ENCODE measurements at regions not wholly inside any gene's neighbourhood (a gene's known extent, or its start where the extent isn't known, plus 50 kb on each side); places are given as distances from the start of the nearest gene placed in this dataset.

- no peak for TF ChIP-seq CTCF (IDR thresholded peaks at IDR 0.05)
- no peaks in the 10 kb centered on the region for H3K27me3 Mint-ChIP-seq
- CTCF ChIA-PET = no interaction called here
- ATAC-seq (ENCODE audit: low read depth) (no peak), DNase-seq (no peak)
- no peak overlapping the region for H3K27ac Mint-ChIP-seq
- POLR2A ChIA-PET = no interaction called here
- H3K9me3 Mint-ChIP-seq = no peaks in the 10 kb centered on the region
- no peaks in the 10 kb centered on the region for H3K36me3 Mint-ChIP-seq (ENCODE audit: low read depth)
- no peaks in the 10 kb centered on the region for H3K4me1 Mint-ChIP-seq
- intact Hi-C loops (cut with micrococcal nuclease) = no loop called here
- no peak overlapping the region for H3K4me3 Mint-ChIP-seq
Measured at GRCh38 chr6:120576061-120576460, 758.2 kb downstream of the TBC1D32 start.

- ChIA-PET POLR2A (no interaction called here), CTCF (no interaction called here)
- Mint-ChIP-seq H3K36me3 (ENCODE audit: low read depth) (no peaks in the 10 kb centered on the region), H3K27ac (no peak overlapping the region), H3K4me1 (no peaks in the 10 kb centered on the region), H3K4me3 (no peak overlapping the region), H3K9me3 (peaks cover 2% of the 10 kb centered on the region), H3K27me3 (no peaks in the 10 kb centered on the region)
- DNase-seq = no peak
- ATAC-seq (ENCODE audit: low read depth) = no peak
- no peak for TF ChIP-seq CTCF (IDR thresholded peaks at IDR 0.05)
- intact Hi-C loops (cut with micrococcal nuclease) = no loop called here
Measured at GRCh38 chr6:120569714-120570113, 764.6 kb downstream of the TBC1D32 start.

GRCh38 chr6:120564779-120565178, 769.5 kb downstream of the TBC1D32 start:
- ATAC-seq (ENCODE audit: low read depth) (no peak), DNase-seq (no peak)
- H3K4me1 Mint-ChIP-seq = no peaks in the 10 kb centered on the region
- no peak for TF ChIP-seq CTCF (IDR thresholded peaks at IDR 0.05)
- H3K27ac Mint-ChIP-seq = no peak overlapping the region
- CTCF ChIA-PET = no interaction called here
- intact Hi-C loops (cut with micrococcal nuclease) = no loop called here
- peaks cover 2% of the 10 kb centered on the region for H3K9me3 Mint-ChIP-seq
- POLR2A ChIA-PET = no interaction called here
- no peaks in the 10 kb centered on the region for H3K36me3 Mint-ChIP-seq (ENCODE audit: low read depth)
- no peaks in the 10 kb centered on the region for H3K27me3 Mint-ChIP-seq
- H3K4me3 Mint-ChIP-seq = no peak overlapping the region

GRCh38 chr6:120558294-120558693, 776.0 kb downstream of the TBC1D32 start:
- Mint-ChIP-seq H3K9me3 (no peaks in the 10 kb centered on the region), H3K27me3 (no peaks in the 10 kb centered on the region), H3K4me1 (no peaks in the 10 kb centered on the region), H3K36me3 (ENCODE audit: low read depth) (no peaks in the 10 kb centered on the region), H3K27ac (no peak overlapping the region), H3K4me3 (no peak overlapping the region)
- POLR2A ChIA-PET = no interaction called here
- DNase-seq (no peak), ATAC-seq (ENCODE audit: low read depth) (no peak)
- CTCF ChIA-PET = no interaction called here
- intact Hi-C loops (cut with micrococcal nuclease) = no loop called here
- TF ChIP-seq CTCF (IDR thresholded peaks at IDR 0.05) = no peak

GRCh38 chr6:120557554-120557953, 776.7 kb downstream of the TBC1D32 start:
- no peaks in the 10 kb centered on the region for H3K36me3 Mint-ChIP-seq (ENCODE audit: low read depth)
- no peaks in the 10 kb centered on the region for H3K27me3 Mint-ChIP-seq
- no peak overlapping the region for H3K4me3 Mint-ChIP-seq
- no peak for TF ChIP-seq CTCF (IDR thresholded peaks at IDR 0.05)
- intact Hi-C loops (cut with micrococcal nuclease) = no loop called here
- no peak overlapping the region for H3K27ac Mint-ChIP-seq
- ATAC-seq (ENCODE audit: low read depth) (no peak), DNase-seq (no peak)
- ChIA-PET POLR2A (no interaction called here), CTCF (no interaction called here)
- H3K4me1 Mint-ChIP-seq = no peaks in the 10 kb centered on the region
- H3K9me3 Mint-ChIP-seq = no peaks in the 10 kb centered on the region
